H1 (cell line): ENCODE measurements at regions not wholly inside any gene's neighbourhood (a gene's known extent, or its start where the extent isn't known, plus 50 kb on each side); places are given as distances from the start of the nearest gene placed in this dataset.

ENCODE experiments used
- CTCF ChIA-PET: fragments of 300-600 bp; sonication (Branson Sonifier 250); formaldehyde crosslinking; loops from one replicate; lab custom pipeline; 2021; ENCODE audit not compliant: partially characterized antibody; lab: Charles Lee
- POLR2A ChIA-PET: fragments of 300-600 bp; sonication (Branson Sonifier 250); formaldehyde crosslinking; loops from one replicate; lab custom pipeline; 2021; ENCODE audit warnings: inconsistent platforms; ENCODE audit not compliant: partially characterized antibody; lab: Charles Lee
- DNase-seq, 2 experiments: peaks; one replicate each; pipeline versions ENCODE4 v3.0.0 to v3.0.0-alpha.2; 2010 to 2022; ENCODE audit warnings: low spot score in 2 of 2, low read depth in 1 of 2, mixed read lengths in 1 of 2
- FAIRE-seq: peaks from 2 replicates; lab custom pipeline; 2011; peaks lifted over from hg19 to GRCh38; lab: Jason Lieb, UNC
- H2AFZ ChIP-seq: 2 replicates; pipeline ENCODE4 v1.8.1; 2012; ENCODE audit warnings: low read length, inconsistent platforms
- H2AK5ac ChIP-seq: 2 replicates; pipeline ENCODE4 v1.6.1; 2013; ENCODE audit warnings: low read depth, low read length
- H2BK120ac ChIP-seq: replicated peaks from 2 replicates; pipeline ENCODE3; 2013; ENCODE audit warnings: low read depth, low read length, inconsistent platforms
- H2BK12ac ChIP-seq: 2 replicates; pipeline ENCODE4 v1.6.1; 2013; ENCODE audit warnings: low read depth, low read length
- H2BK15ac ChIP-seq: 2 replicates; pipeline ENCODE4 v1.6.1; 2013; ENCODE audit warnings: low read length
- H2BK20ac ChIP-seq: 2 replicates; pipeline ENCODE4 v1.6.1; 2013; ENCODE audit warnings: low read length
- H2BK5ac ChIP-seq: 2 replicates; pipeline ENCODE4 v1.6.1; 2013; ENCODE audit warnings: low read depth, low read length
- H3K14ac ChIP-seq: 2 replicates; pipeline ENCODE4 v1.6.1; 2013; ENCODE audit warnings: inconsistent platforms; ENCODE audit not compliant: insufficient read length
- H3K18ac ChIP-seq: 2 replicates; pipeline ENCODE4 v1.6.1; 2013; ENCODE audit warnings: low read length; ENCODE audit errors: extremely low read depth
- H3K23ac ChIP-seq: 2 replicates; pipeline ENCODE4 v1.6.1; 2013; ENCODE audit warnings: inconsistent platforms; ENCODE audit not compliant: insufficient read length
- H3K23me2 ChIP-seq: 2 replicates; pipeline ENCODE4 v1.6.1; 2013; ENCODE audit warnings: low read depth, low read length
- H3K27ac ChIP-seq: 2 replicates; pipeline ENCODE4 v1.6.1; 2011; ENCODE audit warnings: low read depth, low read length, inconsistent platforms
- H3K27me3 ChIP-seq, 4 experiments: replicated peaks in 1 of 4; 1 replicate in 1 of 4; 2 replicates in 3 of 4; pipeline versions ENCODE4 v1.6.1 to v1.8.1; 2011 to 2013; ENCODE audit warnings: low read length in 3 of 4, mild to moderate bottlenecking in 3 of 4, inconsistent platforms in 2 of 4, mixed read lengths in 2 of 4, moderate library complexity in 1 of 4; ENCODE audit not compliant: control insufficient read depth in 3 of 4, insufficient read depth in 3 of 4; ENCODE audit errors: extremely low read depth in 1 of 4
- H3K36me3 ChIP-seq, 4 experiments: 2 replicates each; pipeline versions ENCODE4 v1.6.1 to v1.8.1; 2011 to 2013; ENCODE audit warnings: mild to moderate bottlenecking in 4 of 4, low read length in 3 of 4, moderate library complexity in 2 of 4, control low read depth in 1 of 4, inconsistent platforms in 1 of 4; ENCODE audit not compliant: insufficient read depth in 4 of 4, control insufficient read depth in 2 of 4
- H3K4ac ChIP-seq: replicated peaks from 2 replicates; pipeline ENCODE3; 2013; ENCODE audit warnings: low read length, low read depth, mixed read lengths, inconsistent platforms; ENCODE audit not compliant: insufficient read length
- H3K4me1 ChIP-seq, 4 experiments: replicated peaks in 1 of 4; 1 replicate in 1 of 4; 2 replicates in 3 of 4; pipeline versions ENCODE4 v1.6.1 to v1.8.1; 2011 to 2013; ENCODE audit warnings: low read length in 3 of 4, inconsistent platforms in 2 of 4, mixed read lengths in 1 of 4; ENCODE audit not compliant: insufficient read depth in 4 of 4, control insufficient read depth in 3 of 4
- H3K4me2 ChIP-seq, 2 experiments: 2 replicates each; pipeline versions ENCODE4 v1.6.1 to v1.8.1; 2011 to 2013; ENCODE audit warnings: low read depth in 2 of 2, low read length in 2 of 2, control low read depth in 1 of 2, inconsistent platforms in 1 of 2, mild to moderate bottlenecking in 1 of 2; ENCODE audit not compliant: insufficient read depth in 1 of 2
- H3K4me3 ChIP-seq, 4 experiments: fragments of 200-600, 300-600 bp in 1 of 4; sonication (generic), shearing (Covaris generic), sonication (Bioruptor Twin) in 1 of 4; 2 replicates each; pipeline versions ENCODE4 v1.5.1 to v1.8.1; 2011 to 2016; ENCODE audit warnings: low read length in 4 of 4, low read depth in 3 of 4, control low read depth in 2 of 4, inconsistent platforms in 2 of 4, mild to moderate bottlenecking in 2 of 4, mixed read lengths in 1 of 4, moderate library complexity in 1 of 4; ENCODE audit not compliant: insufficient read depth in 2 of 4; ENCODE audit errors: extremely low read depth in 1 of 4
- H3K56ac ChIP-seq: replicated peaks from 2 replicates; pipeline ENCODE3; 2013; ENCODE audit warnings: low read depth, mild to moderate bottlenecking, mixed read lengths, low read length, inconsistent platforms; ENCODE audit not compliant: insufficient read length
- H3K79me1 ChIP-seq: 2 replicates; pipeline ENCODE4 v1.6.1; 2013; ENCODE audit warnings: low read depth, low read length, control low read depth
- H3K79me2 ChIP-seq, 2 experiments: 2 replicates each; pipeline versions ENCODE4 v1.6.1 to v1.8.1; 2012 to 2013; ENCODE audit warnings: low read length in 2 of 2, mild to moderate bottlenecking in 2 of 2, inconsistent platforms in 1 of 2; ENCODE audit not compliant: insufficient read depth in 2 of 2, control insufficient read depth in 1 of 2
- H3K9ac ChIP-seq, 4 experiments: replicated peaks in 1 of 4; 1 replicate in 1 of 4; 2 replicates in 3 of 4; pipeline versions ENCODE4 v1.6.1 to v1.8.1; 2011 to 2013; ENCODE audit warnings: low read depth in 3 of 4, low read length in 3 of 4, control low read depth in 2 of 4, mild to moderate bottlenecking in 2 of 4, moderate library complexity in 2 of 4, inconsistent platforms in 1 of 4; ENCODE audit errors: extremely low read depth in 1 of 4
- H3K9me3 ChIP-seq, 2 experiments: 2 replicates each; pipeline versions ENCODE4 v1.6.1 to v1.8.1; 2012 to 2013; ENCODE audit warnings: mild to moderate bottlenecking in 2 of 2, moderate library complexity in 2 of 2, control low read depth in 1 of 2, inconsistent platforms in 1 of 2, low read depth in 1 of 2, low read length in 1 of 2, mixed read lengths in 1 of 2; ENCODE audit not compliant: insufficient read depth in 2 of 2
- H4K20me1 ChIP-seq, 2 experiments: replicated peaks in 1 of 2; 2 replicates each; pipeline versions ENCODE3 to v1.8.1; 2011 to 2013; ENCODE audit warnings: inconsistent platforms in 2 of 2, low read length in 2 of 2, mild to moderate bottlenecking in 1 of 2; ENCODE audit not compliant: insufficient read depth in 2 of 2, control insufficient read depth in 1 of 2
- H4K5ac ChIP-seq: 2 replicates; pipeline ENCODE4 v1.6.1; 2013; ENCODE audit warnings: low read length, low read depth, mixed read lengths, inconsistent platforms; ENCODE audit not compliant: insufficient read length
- H4K8ac ChIP-seq: 2 replicates; pipeline ENCODE4 v1.8.0; 2013; ENCODE audit warnings: mild to moderate bottlenecking, moderate library complexity, low read length, inconsistent platforms; ENCODE audit not compliant: insufficient read depth; ENCODE audit errors: extremely low read depth
- H4K91ac ChIP-seq: replicated peaks from 2 replicates; pipeline ENCODE3; 2013; ENCODE audit warnings: low read length, mixed read lengths, inconsistent platforms; ENCODE audit not compliant: insufficient read length
- BACH1 ChIP-seq: IDR thresholded peaks from 2 replicates; pipeline ENCODE4 v1.6.1; 2012; ENCODE audit warnings: low read length, improper control_type of control experiment
- CHD1 ChIP-seq: IDR thresholded peaks from 2 replicates; pipeline ENCODE4 v1.6.1; 2012; ENCODE audit warnings: low read depth, low read length, improper control_type of control experiment
- CHD2 ChIP-seq: IDR thresholded peaks from 2 replicates; pipeline ENCODE4 v1.6.1; 2012; ENCODE audit warnings: low read length, improper control_type of control experiment
- EGR1 ChIP-seq: IDR thresholded peaks from 2 replicates; pipeline ENCODE4 v1.6.1; 2011; ENCODE audit warnings: low read depth, low read length, borderline replicate concordance
- EP300 ChIP-seq, 2 experiments: IDR thresholded peaks; 1 replicate in 1 of 2; 2 replicates in 1 of 2; pipeline ENCODE4 v1.6.1; 2011 to 2012; ENCODE audit warnings: low read depth in 2 of 2, low read length in 2 of 2, mild to moderate bottlenecking in 2 of 2, borderline replicate concordance in 1 of 2, inconsistent platforms in 1 of 2, moderate library complexity in 1 of 2
- EZH2 ChIP-seq: fragments of 200-600 bp; sonication (generic); IDR thresholded peaks from 2 replicates; pipeline ENCODE4 v1.7.1; 2012; ENCODE audit warnings: low read depth, mild to moderate bottlenecking, moderate library complexity, low read length, inconsistent platforms; ENCODE audit not compliant: severe bottlenecking
- GABPA ChIP-seq: IDR thresholded peaks from 2 replicates; pipeline ENCODE4 v1.6.1; 2011; ENCODE audit warnings: mild to moderate bottlenecking, low read length, moderate library complexity, borderline replicate concordance; ENCODE audit not compliant: insufficient read depth
- GTF2F1 ChIP-seq: IDR thresholded peaks from 2 replicates; pipeline ENCODE4 v1.6.1; 2012; ENCODE audit warnings: low read depth, low read length, improper control_type of control experiment, borderline replicate concordance
- JUN ChIP-seq: IDR thresholded peaks from 2 replicates; pipeline ENCODE4 v1.6.1; 2011; ENCODE audit warnings: low read depth, mild to moderate bottlenecking, improper control_type of control experiment, low read length
- JUND ChIP-seq: IDR thresholded peaks from 2 replicates; pipeline ENCODE4 v1.6.1; 2011; ENCODE audit warnings: mild to moderate bottlenecking, improper control_type of control experiment, low read length
- PHF8 ChIP-seq: fragments of 200-600 bp; sonication (generic); conservative IDR thresholded peaks from 2 replicates; pipeline ENCODE4 v1.7.1; 2012; ENCODE audit warnings: low read depth, mild to moderate bottlenecking, inconsistent platforms, low read length, moderate library complexity
- RXRA ChIP-seq: IDR thresholded peaks from 2 replicates; pipeline ENCODE4 v1.6.1; 2011; ENCODE audit warnings: low read depth, mild to moderate bottlenecking, low read length, moderate library complexity; ENCODE audit not compliant: insufficient read depth
- SAP30 ChIP-seq: fragments of 300-600 bp; sonication (generic); IDR thresholded peaks from 2 replicates; pipeline ENCODE4 v1.7.1; 2012; ENCODE audit warnings: low read length, moderate library complexity, mild to moderate bottlenecking, inconsistent platforms; ENCODE audit not compliant: insufficient read depth, insufficient replicate concordance
- SP1 ChIP-seq: IDR thresholded peaks from 2 replicates; pipeline ENCODE4 v1.6.1; 2011; ENCODE audit warnings: low read depth, low read length
- SP2 ChIP-seq: IDR thresholded peaks from 2 replicates; pipeline ENCODE4 v1.6.1; 2012; ENCODE audit warnings: mild to moderate bottlenecking, low read length, inconsistent platforms
- TAF1 ChIP-seq: IDR thresholded peaks from 2 replicates; pipeline ENCODE4 v1.6.1; 2011; ENCODE audit warnings: mild to moderate bottlenecking, low read depth, low read length
- WGBS, 2 experiments: shearing (Covaris generic) in 1 of 2; methylation state at CpG; one replicate each; pipeline versions ENCODE4 v1.1.6 to v1.1.7; 2013 to 2015; ENCODE audit warnings: low lambda C conversion rate in 2 of 2, mixed read lengths in 2 of 2, inconsistent platforms in 1 of 2, low coverage in 1 of 2, missing lambda C conversion rate in 1 of 2; ENCODE audit not compliant: insufficient replicate concordance in 2 of 2, insufficient coverage in 1 of 2, insufficient read length in 1 of 2; ENCODE audit errors: extremely low coverage in 1 of 2, missing lambda C conversion rate in 1 of 2; 5-methylcytosine and 5-hydroxymethylcytosine counted together

- no peak overlapping the region for H2BK12ac ChIP-seq
- H3K4me2 ChIP-seq = no peak overlapping the region
- H2BK5ac ChIP-seq = no peak overlapping the region
- H2BK120ac ChIP-seq = no peak overlapping the region
- H2BK15ac ChIP-seq = no peak overlapping the region
- no peak overlapping the region for H3K4ac ChIP-seq
- H4K91ac ChIP-seq = no peak overlapping the region
- 78% methylated on average over 3 of the region's 3 CpGs; no CpG with 5 or more reads in 1 of the 2 experiments for WGBS, 2 experiments
- no peak overlapping the region for H2BK20ac ChIP-seq
- no peak overlapping the region for H3K27ac ChIP-seq
- H4K20me1 ChIP-seq = no peaks in the 10 kb centered on the region
- H3K9me3 ChIP-seq = no peaks in the 10 kb centered on the region
- H3K36me3 ChIP-seq = no peaks in the 10 kb centered on the region
- H2AK5ac ChIP-seq = no peak overlapping the region
- no peaks in the 10 kb centered on the region for H3K4me1 ChIP-seq
- FAIRE-seq = no peak
- H3K9ac ChIP-seq = no peak overlapping the region
- H2AFZ ChIP-seq = no peak overlapping the region
- no peak for DNase-seq
- H4K8ac ChIP-seq = no peak overlapping the region
- no peak overlapping the region for H3K4me3 ChIP-seq
- CTCF ChIA-PET = no interaction called here
- H3K23me2 ChIP-seq = no peaks in the 10 kb centered on the region
- H3K79me1 ChIP-seq = no peaks in the 10 kb centered on the region
- no peak overlapping the region for H3K14ac ChIP-seq
- POLR2A ChIA-PET = no interaction called here
- H4K5ac ChIP-seq = no peak overlapping the region
- H3K23ac ChIP-seq = no peak overlapping the region
- no peak overlapping the region for H3K18ac ChIP-seq
- no peak overlapping the region for H3K56ac ChIP-seq
- no peaks in the 10 kb centered on the region for H3K27me3 ChIP-seq
- H3K79me2 ChIP-seq = no peaks in the 10 kb centered on the region
- no peak for TF ChIP-seq EZH2
- TF ChIP-seq PHF8 = no peak
- TF ChIP-seq BACH1 = no peak
- no peak for TF ChIP-seq TAF1
- no peak for TF ChIP-seq GTF2F1
- no peak for TF ChIP-seq RXRA
- no peak for TF ChIP-seq SP1
- no peak for TF ChIP-seq CHD2
- TF ChIP-seq JUN = no peak
- no peak for TF ChIP-seq EP300 (IDR thresholded peaks at IDR 0.05; ENCODE audit: borderline replicate concordance in 1 of 2, low read depth in 2 of 2, low read length in 2 of 2)
- no peak for TF ChIP-seq GABPA
- TF ChIP-seq EGR1 = no peak
- no peak for TF ChIP-seq SP2
- TF ChIP-seq JUND = no peak
- TF ChIP-seq SAP30 = no peak
- TF ChIP-seq CHD1 = no peak
Observed at GRCh38 chr1:104341944-104342343, 592.2 kb downstream of the AMY1C start.
